ENCODE measurements at regions not wholly inside any gene's neighbourhood (a gene's known extent, or its start where the extent isn't known, plus 50 kb on each side); places are given as distances from the start of the nearest gene placed in this dataset.

DNA sequence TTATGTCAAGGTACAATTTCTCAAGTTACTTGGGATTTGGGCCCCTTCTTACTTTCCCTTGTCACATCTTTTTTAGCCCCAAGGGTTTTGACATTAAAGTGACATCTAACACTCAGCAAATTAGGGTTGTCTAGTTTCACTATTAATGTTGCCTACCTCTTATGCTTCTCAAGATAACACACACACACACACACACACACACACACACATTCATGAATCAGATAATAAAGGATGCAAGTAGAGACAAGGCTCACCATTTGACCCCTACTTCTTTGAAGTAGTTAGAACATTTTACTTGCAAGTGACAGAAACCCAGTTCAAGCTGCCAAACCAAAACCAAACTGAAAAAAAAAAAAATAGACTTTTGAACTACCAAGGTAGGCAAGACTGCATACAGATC lies 138.8 kb downstream of the TRIB2 start:
- Histone ChIP-seq H3K27me3 (no peaks in the 10 kb centered on the region), H3K4me3 (no peak overlapping the region), H3K9me3 (no peaks in the 10 kb centered on the region), H3K4me1 (no peaks in the 10 kb centered on the region), H3K36me3 (no peaks in the 10 kb centered on the region), H3K27ac (no peak overlapping the region)
- TF ChIP-seq, protein P1, sequence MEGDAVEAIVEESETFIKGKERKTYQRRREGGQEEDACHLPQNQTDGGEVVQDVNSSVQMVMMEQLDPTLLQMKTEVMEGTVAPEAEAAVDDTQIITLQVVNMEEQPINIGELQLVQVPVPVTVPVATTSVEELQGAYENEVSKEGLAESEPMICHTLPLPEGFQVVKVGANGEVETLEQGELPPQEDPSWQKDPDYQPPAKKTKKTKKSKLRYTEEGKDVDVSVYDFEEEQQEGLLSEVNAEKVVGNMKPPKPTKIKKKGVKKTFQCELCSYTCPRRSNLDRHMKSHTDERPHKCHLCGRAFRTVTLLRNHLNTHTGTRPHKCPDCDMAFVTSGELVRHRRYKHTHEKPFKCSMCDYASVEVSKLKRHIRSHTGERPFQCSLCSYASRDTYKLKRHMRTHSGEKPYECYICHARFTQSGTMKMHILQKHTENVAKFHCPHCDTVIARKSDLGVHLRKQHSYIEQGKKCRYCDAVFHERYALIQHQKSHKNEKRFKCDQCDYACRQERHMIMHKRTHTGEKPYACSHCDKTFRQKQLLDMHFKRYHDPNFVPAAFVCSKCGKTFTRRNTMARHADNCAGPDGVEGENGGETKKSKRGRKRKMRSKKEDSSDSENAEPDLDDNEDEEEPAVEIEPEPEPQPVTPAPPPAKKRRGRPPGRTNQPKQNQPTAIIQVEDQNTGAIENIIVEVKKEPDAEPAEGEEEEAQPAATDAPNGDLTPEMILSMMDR (IDR thresholded peaks at IDR 0.05): no peak
- no peak for DNase-seq (ENCODE audit: low spot score in 2 of 2)
- intact Hi-C loops (cut with DNase I): no loop called here

DNA sequence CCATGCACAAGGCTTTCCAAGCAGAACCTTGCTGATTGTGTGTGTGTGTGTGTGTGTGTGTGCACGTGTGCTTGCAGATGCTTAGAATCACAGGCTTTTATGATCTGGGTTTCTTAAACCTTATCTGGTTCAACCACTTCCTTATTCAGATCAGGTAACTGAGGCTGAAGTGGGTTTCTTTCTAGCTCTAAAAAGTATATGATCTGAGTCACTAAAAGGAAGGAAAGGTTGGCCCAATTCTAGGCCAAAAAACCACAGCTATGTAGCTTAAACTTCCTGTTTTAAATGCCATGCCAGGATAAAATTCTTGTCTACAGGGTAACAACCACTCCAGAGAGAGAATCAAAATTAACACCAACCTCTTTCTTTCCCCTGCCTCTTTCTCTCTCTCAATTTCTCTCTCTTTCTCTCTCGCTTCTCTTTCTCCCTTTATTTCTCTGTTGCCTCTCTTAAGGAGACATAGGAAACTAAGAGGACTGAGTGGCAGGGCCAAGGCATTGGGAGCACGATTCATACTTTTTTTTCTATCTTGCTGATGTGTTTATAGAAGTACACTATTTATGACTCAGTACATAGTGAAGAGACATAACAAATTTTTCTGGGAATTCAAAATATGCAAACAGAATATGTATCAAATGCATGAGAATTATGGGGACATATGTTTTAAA lies 140.3 kb downstream of the TRIB2 start:
- H3K9me3 ChIP-seq: no peaks in the 10 kb centered on the region
- intact Hi-C loops (cut with DNase I): no loop called here
- no peak overlapping the region for H3K4me3 ChIP-seq
- DNase-seq (ENCODE audit: low spot score in 2 of 2): no peak
- no peaks in the 10 kb centered on the region for H3K36me3 ChIP-seq
- TF ChIP-seq, protein P1 (IDR thresholded peaks at IDR 0.05): no peak
- no peaks in the 10 kb centered on the region for H3K4me1 ChIP-seq
- no peaks in the 10 kb centered on the region for H3K27me3 ChIP-seq
- no peak overlapping the region for H3K27ac ChIP-seq

DNA sequence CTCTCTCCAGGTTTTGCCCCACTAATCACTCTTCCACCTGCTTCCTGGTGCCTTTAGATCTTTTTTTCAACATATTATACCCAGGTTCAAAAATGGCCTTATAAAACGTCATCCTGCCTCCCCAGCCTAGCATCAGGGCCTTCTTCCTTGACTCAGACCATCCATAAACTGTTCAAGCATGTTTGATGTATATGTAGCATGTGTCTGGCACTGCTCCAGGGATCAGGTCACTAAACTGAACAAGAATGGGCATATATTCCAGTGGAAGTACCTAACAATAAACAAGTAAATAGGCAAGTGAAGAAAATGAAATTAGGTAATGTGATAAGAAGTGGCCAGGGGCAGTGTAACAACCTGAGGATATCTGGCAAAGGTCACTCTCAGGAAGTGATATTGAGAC lies 141.2 kb downstream of the TRIB2 start:
- no peaks in the 10 kb centered on the region for H3K9me3 ChIP-seq
- no peaks in the 10 kb centered on the region for H3K36me3 ChIP-seq
- no peak overlapping the region for H3K4me3 ChIP-seq
- H3K27ac ChIP-seq: no peak overlapping the region
- DNase-seq (ENCODE audit: low spot score in 2 of 2): no peak
- H3K27me3 ChIP-seq: no peaks in the 10 kb centered on the region
- intact Hi-C loops (cut with DNase I): no loop called here
- TF ChIP-seq, protein P1 (IDR thresholded peaks at IDR 0.05): no peak
- no peaks in the 10 kb centered on the region for H3K4me1 ChIP-seq

- Histone ChIP-seq H3K27ac (no peak overlapping the region), H3K36me3 (no peaks in the 10 kb centered on the region), H3K9me3 (peaks cover under 1 to 2% of the 10 kb centered on the region in 2 donors), H3K4me1 (no peaks in the 10 kb centered on the region), H3K27me3 (no peaks in the 10 kb centered on the region), H3K4me3 (no peak overlapping the region)
- DNase-seq (ENCODE audit: low spot score in 2 of 2): no peak
- TF ChIP-seq, protein P1 (IDR thresholded peaks at IDR 0.05): no peak
- intact Hi-C loops (cut with DNase I): no loop called here
These were observed 142.1 kb downstream of the TRIB2 start for GRCh38 chr2:12858786-12859185.

DNA sequence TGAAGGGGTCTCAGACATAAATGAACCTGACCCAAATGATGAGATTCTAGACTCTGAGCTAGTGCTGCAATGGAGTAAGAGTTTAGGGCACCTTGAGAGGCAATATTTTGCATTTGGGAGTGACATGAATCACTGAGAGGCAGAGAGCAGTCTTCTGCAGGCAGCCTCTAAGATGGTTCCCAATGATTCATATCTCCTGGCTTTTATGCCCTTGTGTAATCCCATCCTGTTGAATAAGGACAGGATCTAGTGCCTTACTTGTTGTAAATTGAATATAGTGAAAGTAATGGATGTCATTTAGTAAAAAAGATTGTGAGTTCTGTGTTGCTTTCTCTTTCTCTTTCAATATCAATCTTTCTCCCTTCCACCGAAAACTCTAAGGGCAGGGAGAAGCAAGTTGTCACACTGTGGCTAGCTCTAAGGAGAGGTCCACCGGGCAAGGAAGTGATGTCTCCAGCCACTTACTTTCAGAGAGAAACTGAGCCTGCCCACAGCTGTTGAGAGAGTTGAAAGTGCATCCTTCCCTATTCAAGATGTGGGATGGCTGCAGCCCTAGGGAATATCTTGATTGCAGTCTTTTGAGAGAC lies 144.7 kb downstream of the TRIB2 start:
- H3K27me3 ChIP-seq: no peaks in the 10 kb centered on the region
- peak overlapping the region; percentile 5 to 36 for H3K27ac ChIP-seq
- H3K9me3 ChIP-seq: peaks cover 4 to 6% of the 10 kb centered on the region in 2 donors
- H3K4me1 ChIP-seq: no peaks in the 10 kb centered on the region
- H3K36me3 ChIP-seq: no peaks in the 10 kb centered on the region
- no peak overlapping the region for H3K4me3 ChIP-seq
- intact Hi-C loops (cut with DNase I): no loop called here
- TF ChIP-seq, protein P1 (IDR thresholded peaks at IDR 0.05): no peak
- DNase-seq (ENCODE audit: low spot score in 2 of 2): no peak
